GM23338 (cell line): ENCODE measurements at regions not wholly inside any gene's neighbourhood (a gene's known extent, or its start where the extent isn't known, plus 50 kb on each side); places are given as distances from the start of the nearest gene placed in this dataset.

Experiments used
- ATAC-seq: fragments of 200-7000 bp; cut with Tn5 transposase; 3 replicates; pipeline ENCODE4 v1.9.1; 2020
- DNase-seq: peaks from one replicate; pipeline ENCODE4 v3.0.0-alpha.2; 2015; ENCODE audit warnings: low spot score
- H2AFZ ChIP-seq: fragments of 200-600 bp; sonication (generic); 2 replicates; pipeline ENCODE4 v1.8.0; 2016; ENCODE audit warnings: antibody characterized with exemption, mild to moderate bottlenecking, moderate library complexity
- H3F3A ChIP-seq: fragments of 200-600 bp; sonication (generic); replicated peaks from 2 replicates; pipeline ENCODE4 v1.8.0; 2017; ENCODE audit warnings: antibody characterized with exemption, mixed run types, low read depth
- H3K27ac ChIP-seq: fragments of 200-600 bp; sonication (generic); 2 replicates; pipeline ENCODE4 v1.6.1; 2016; ENCODE audit warnings: low read depth
- H3K27me3 ChIP-seq: fragments of 200-600 bp; sonication (generic); 2 replicates; pipeline ENCODE4 v1.8.0; 2016; ENCODE audit warnings: mild to moderate bottlenecking, mixed run types, moderate library complexity; ENCODE audit not compliant: insufficient read depth
- H3K36me3 ChIP-seq: fragments of 200-600 bp; sonication (generic); 2 replicates; pipeline ENCODE4 v1.8.0; 2016; ENCODE audit warnings: mild to moderate bottlenecking; ENCODE audit not compliant: insufficient read depth
- H3K4me1 ChIP-seq: fragments of 200-600 bp; sonication (generic); 2 replicates; pipeline ENCODE4 v1.8.0; 2016; ENCODE audit warnings: mild to moderate bottlenecking, moderate library complexity; ENCODE audit not compliant: insufficient read depth
- H3K4me2 ChIP-seq: fragments of 200-600 bp; sonication (generic); 2 replicates; pipeline ENCODE4 v1.7.1; 2017; ENCODE audit warnings: mixed run types
- H3K4me3 ChIP-seq: fragments of 200-600 bp; sonication (generic); 2 replicates; pipeline ENCODE4 v1.6.1; 2016; ENCODE audit warnings: mixed run types
- H3K79me2 ChIP-seq: fragments of 200-600 bp; sonication (generic); replicated peaks from 2 replicates; pipeline ENCODE4 v1.8.0; 2017; ENCODE audit warnings: mild to moderate bottlenecking; ENCODE audit not compliant: insufficient read depth
- H3K9me2 ChIP-seq: fragments of 200-600 bp; sonication (generic); 2 replicates; pipeline ENCODE4 v1.8.0; 2017; ENCODE audit not compliant: insufficient read depth
- H4K20me1 ChIP-seq: fragments of 200-600 bp; sonication (generic); replicated peaks from 2 replicates; pipeline ENCODE4 v1.8.0; 2017; ENCODE audit warnings: mild to moderate bottlenecking; ENCODE audit not compliant: insufficient read depth
- H3K27ac Mint-ChIP-seq: 2 replicates; pipeline ENCODE4 v1.8.0; 2020; ENCODE audit warnings: inconsistent platforms, mild to moderate bottlenecking, moderate library complexity, mixed read lengths
- H3K27me3 Mint-ChIP-seq: 3 replicates; pipeline ENCODE4 v1.8.0; 2022; ENCODE audit warnings: low read depth, mild to moderate bottlenecking, moderate library complexity, mixed read lengths, inconsistent platforms; ENCODE audit not compliant: insufficient read depth, poor library complexity
- H3K36me3 Mint-ChIP-seq: 3 replicates; pipeline ENCODE4 v1.8.0; 2021; ENCODE audit warnings: low read depth, mild to moderate bottlenecking, inconsistent platforms, moderate library complexity, mixed read lengths
- H3K4me1 Mint-ChIP-seq: 3 replicates; pipeline ENCODE4 v1.8.0; 2020; ENCODE audit warnings: mild to moderate bottlenecking, inconsistent platforms, mixed read lengths
- H3K4me3 Mint-ChIP-seq: 3 replicates; pipeline ENCODE4 v1.8.0; 2021; ENCODE audit warnings: moderate library complexity, mild to moderate bottlenecking, inconsistent platforms, mixed read lengths
- H3K9me3 Mint-ChIP-seq: 3 replicates; pipeline ENCODE4 v1.8.0; 2020; ENCODE audit warnings: moderate library complexity, mild to moderate bottlenecking, inconsistent platforms, mixed read lengths
- CREB1 ChIP-seq: fragments of 250-450 bp; sonication (Bioruptor Pico); IDR thresholded peaks from 2 replicates; pipeline ENCODE4 v1.5.0; 2020; ENCODE audit warnings: low read depth, mild to moderate bottlenecking, moderate library complexity
- EZH2 ChIP-seq: fragments of 200-600 bp; sonication (generic); IDR thresholded peaks from one replicate; pipeline ENCODE4 v1.8.0; 2017; ENCODE audit warnings: antibody characterized with exemption, mild to moderate bottlenecking, low read depth; ENCODE audit not compliant: unreplicated experiment
- EZH2phosphoT487 ChIP-seq: fragments of 200-600 bp; sonication (generic); IDR thresholded peaks from one replicate; pipeline ENCODE4 v1.8.1; 2018; ENCODE audit warnings: antibody characterized with exemption; ENCODE audit not compliant: unreplicated experiment
- JUNB ChIP-seq: IDR thresholded peaks from one replicate; pipeline ENCODE4 v1.6.1; 2016; ENCODE audit warnings: antibody characterized with exemption; ENCODE audit not compliant: unreplicated experiment
- NANOG ChIP-seq: IDR thresholded peaks from 2 replicates; pipeline ENCODE4 v1.6.1; 2016; ENCODE audit warnings: antibody characterized with exemption, borderline replicate concordance
- POLR2AphosphoS5 ChIP-seq: IDR thresholded peaks from 2 replicates; pipeline ENCODE4 v1.6.1; 2016; ENCODE audit warnings: antibody characterized with exemption, low read depth
- STAT1 ChIP-seq: IDR thresholded peaks from one replicate; pipeline ENCODE4 v1.6.1; 2016; ENCODE audit warnings: antibody characterized with exemption; ENCODE audit not compliant: unreplicated experiment
- ZNF114 ChIP-seq: fragments of 250-450 bp; sonication (Bioruptor Pico); IDR thresholded peaks from 2 replicates; pipeline ENCODE4 v1.5.0; 2020; ENCODE audit warnings: mild to moderate bottlenecking, moderate library complexity
- ZNF331 ChIP-seq: fragments of 250-450 bp; sonication (Bioruptor Pico); IDR thresholded peaks from 2 replicates; pipeline ENCODE4 v1.5.0; 2020; ENCODE audit warnings: low read depth, mild to moderate bottlenecking, moderate library complexity
- TF ChIP-seq, protein P1 (sequence below): IDR thresholded peaks from one replicate; pipeline ENCODE4 v1.6.1; 2018; ENCODE audit warnings: antibody characterized with exemption; ENCODE audit not compliant: unreplicated experiment
- TF ChIP-seq, protein P2 (sequence below): fragments of 250-450 bp; sonication (Bioruptor Pico); IDR thresholded peaks from 2 replicates; pipeline ENCODE4 v1.5.0; 2020; ENCODE audit warnings: mild to moderate bottlenecking, moderate library complexity
- TF ChIP-seq, protein P3 (sequence below): IDR thresholded peaks from 2 replicates; pipeline ENCODE4 v1.6.1; 2016; ENCODE audit warnings: antibody characterized with exemption
- TF ChIP-seq, protein P4 (sequence below), 2 experiments: fragments of 200-600 bp in 1 of 2; sonication (generic) in 1 of 2; conservative IDR thresholded peaks; 2 replicates each; pipeline versions ENCODE4 v1.5.1 to v1.6.1; 2016 to 2017; ENCODE audit warnings: antibody characterized with exemption in 2 of 2, low read depth in 2 of 2, mild to moderate bottlenecking in 2 of 2, moderate library complexity in 1 of 2

DNA sequence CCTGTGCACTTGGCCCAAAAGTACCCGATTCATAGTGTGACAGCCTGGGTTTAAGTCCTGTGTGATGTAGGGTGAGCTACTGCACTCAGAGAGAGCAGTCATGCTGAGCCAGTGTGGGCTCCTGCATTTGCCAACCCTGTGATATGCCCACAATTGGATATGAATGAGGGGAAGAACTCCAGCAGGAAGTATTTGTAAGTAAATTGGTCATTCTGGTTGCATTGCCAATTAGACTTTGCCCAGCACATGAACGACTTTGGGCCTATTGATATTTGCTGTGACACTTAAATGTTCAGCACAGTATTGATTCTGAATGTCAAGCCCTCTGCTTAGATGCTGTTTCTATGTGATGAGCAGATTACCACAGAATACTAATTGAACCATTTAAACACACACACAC, 570.9 kb downstream of the PIK3C3 start:
- H3K27ac Mint-ChIP-seq, result no peak overlapping the region
- Histone ChIP-seq H3K27ac (no peak overlapping the region), H3K79me2 (no peaks in the 10 kb centered on the region), H3K27me3 (no peaks in the 10 kb centered on the region), H3F3A (no peaks in the 10 kb centered on the region), H3K4me1 (no peaks in the 10 kb centered on the region), H3K4me2 (no peak overlapping the region), H3K9me2 (peaks cover under 1% of the 10 kb centered on the region; the same call in 1 of the 2 replicates), H4K20me1 (no peaks in the 10 kb centered on the region), H3K36me3 (no peaks in the 10 kb centered on the region), H2AFZ (no peak overlapping the region), H3K4me3 (no peak overlapping the region)
- H3K4me3 Mint-ChIP-seq, result no peak overlapping the region
- no peaks in the 10 kb centered on the region for H3K4me1 Mint-ChIP-seq
- H3K36me3 Mint-ChIP-seq, result no peaks in the 10 kb centered on the region
- no peak for ATAC-seq
- TF ChIP-seq CREB1 (CRISPR knock-in tag) (no peak), EZH2 (no peak), POLR2AphosphoS5 (no peak), STAT1 (no peak), JUNB (no peak), NANOG (no peak), ZNF331 (CRISPR knock-in tag) (no peak), ZNF114 (CRISPR knock-in tag) (no peak), EZH2phosphoT487 (no peak)
- TF ChIP-seq, protein P1, sequence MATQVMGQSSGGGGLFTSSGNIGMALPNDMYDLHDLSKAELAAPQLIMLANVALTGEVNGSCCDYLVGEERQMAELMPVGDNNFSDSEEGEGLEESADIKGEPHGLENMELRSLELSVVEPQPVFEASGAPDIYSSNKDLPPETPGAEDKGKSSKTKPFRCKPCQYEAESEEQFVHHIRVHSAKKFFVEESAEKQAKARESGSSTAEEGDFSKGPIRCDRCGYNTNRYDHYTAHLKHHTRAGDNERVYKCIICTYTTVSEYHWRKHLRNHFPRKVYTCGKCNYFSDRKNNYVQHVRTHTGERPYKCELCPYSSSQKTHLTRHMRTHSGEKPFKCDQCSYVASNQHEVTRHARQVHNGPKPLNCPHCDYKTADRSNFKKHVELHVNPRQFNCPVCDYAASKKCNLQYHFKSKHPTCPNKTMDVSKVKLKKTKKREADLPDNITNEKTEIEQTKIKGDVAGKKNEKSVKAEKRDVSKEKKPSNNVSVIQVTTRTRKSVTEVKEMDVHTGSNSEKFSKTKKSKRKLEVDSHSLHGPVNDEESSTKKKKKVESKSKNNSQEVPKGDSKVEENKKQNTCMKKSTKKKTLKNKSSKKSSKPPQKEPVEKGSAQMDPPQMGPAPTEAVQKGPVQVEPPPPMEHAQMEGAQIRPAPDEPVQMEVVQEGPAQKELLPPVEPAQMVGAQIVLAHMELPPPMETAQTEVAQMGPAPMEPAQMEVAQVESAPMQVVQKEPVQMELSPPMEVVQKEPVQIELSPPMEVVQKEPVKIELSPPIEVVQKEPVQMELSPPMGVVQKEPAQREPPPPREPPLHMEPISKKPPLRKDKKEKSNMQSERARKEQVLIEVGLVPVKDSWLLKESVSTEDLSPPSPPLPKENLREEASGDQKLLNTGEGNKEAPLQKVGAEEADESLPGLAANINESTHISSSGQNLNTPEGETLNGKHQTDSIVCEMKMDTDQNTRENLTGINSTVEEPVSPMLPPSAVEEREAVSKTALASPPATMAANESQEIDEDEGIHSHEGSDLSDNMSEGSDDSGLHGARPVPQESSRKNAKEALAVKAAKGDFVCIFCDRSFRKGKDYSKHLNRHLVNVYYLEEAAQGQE, result no peak
- TF ChIP-seq, protein P2, sequence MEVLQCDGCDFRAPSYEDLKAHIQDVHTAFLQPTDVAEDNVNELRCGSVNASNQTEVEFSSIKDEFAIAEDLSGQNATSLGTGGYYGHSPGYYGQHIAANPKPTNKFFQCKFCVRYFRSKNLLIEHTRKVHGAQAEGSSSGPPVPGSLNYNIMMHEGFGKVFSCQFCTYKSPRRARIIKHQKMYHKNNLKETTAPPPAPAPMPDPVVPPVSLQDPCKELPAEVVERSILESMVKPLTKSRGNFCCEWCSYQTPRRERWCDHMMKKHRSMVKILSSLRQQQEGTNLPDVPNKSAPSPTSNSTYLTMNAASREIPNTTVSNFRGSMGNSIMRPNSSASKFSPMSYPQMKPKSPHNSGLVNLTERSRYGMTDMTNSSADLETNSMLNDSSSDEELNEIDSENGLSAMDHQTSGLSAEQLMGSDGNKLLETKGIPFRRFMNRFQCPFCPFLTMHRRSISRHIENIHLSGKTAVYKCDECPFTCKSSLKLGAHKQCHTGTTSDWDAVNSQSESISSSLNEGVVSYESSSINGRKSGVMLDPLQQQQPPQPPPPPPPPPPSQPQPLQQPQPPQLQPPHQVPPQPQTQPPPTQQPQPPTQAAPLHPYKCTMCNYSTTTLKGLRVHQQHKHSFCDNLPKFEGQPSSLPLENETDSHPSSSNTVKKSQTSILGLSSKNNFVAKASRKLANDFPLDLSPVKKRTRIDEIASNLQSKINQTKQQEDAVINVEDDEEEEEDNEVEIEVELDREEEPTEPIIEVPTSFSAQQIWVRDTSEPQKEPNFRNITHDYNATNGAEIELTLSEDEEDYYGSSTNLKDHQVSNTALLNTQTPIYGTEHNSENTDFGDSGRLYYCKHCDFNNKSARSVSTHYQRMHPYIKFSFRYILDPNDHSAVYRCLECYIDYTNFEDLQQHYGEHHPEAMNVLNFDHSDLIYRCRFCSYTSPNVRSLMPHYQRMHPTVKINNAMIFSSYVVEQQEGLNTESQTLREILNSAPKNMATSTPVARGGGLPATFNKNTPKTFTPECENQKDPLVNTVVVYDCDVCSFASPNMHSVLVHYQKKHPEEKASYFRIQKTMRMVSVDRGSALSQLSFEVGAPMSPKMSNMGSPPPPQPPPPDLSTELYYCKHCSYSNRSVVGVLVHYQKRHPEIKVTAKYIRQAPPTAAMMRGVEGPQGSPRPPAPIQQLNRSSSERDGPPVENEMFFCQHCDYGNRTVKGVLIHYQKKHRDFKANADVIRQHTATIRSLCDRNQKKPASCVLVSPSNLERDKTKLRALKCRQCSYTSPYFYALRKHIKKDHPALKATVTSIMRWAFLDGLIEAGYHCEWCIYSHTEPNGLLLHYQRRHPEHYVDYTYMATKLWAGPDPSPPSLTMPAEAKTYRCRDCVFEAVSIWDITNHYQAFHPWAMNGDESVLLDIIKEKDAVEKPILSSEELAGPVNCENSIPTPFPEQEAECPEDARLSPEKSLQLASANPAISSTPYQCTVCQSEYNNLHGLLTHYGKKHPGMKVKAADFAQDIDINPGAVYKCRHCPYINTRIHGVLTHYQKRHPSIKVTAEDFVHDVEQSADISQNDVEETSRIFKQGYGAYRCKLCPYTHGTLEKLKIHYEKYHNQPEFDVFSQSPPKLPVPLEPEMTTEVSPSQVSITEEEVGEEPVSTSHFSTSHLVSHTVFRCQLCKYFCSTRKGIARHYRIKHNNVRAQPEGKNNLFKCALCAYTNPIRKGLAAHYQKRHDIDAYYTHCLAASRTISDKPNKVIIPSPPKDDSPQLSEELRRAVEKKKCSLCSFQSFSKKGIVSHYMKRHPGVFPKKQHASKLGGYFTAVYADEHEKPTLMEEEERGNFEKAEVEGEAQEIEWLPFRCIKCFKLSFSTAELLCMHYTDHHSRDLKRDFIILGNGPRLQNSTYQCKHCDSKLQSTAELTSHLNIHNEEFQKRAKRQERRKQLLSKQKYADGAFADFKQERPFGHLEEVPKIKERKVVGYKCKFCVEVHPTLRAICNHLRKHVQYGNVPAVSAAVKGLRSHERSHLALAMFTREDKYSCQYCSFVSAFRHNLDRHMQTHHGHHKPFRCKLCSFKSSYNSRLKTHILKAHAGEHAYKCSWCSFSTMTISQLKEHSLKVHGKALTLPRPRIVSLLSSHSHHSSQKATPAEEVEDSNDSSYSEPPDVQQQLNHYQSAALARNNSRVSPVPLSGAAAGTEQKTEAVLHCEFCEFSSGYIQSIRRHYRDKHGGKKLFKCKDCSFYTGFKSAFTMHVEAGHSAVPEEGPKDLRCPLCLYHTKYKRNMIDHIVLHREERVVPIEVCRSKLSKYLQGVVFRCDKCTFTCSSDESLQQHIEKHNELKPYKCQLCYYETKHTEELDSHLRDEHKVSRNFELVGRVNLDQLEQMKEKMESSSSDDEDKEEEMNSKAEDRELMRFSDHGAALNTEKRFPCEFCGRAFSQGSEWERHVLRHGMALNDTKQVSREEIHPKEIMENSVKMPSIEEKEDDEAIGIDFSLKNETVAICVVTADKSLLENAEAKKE (CRISPR knock-in tag), result no peak
- TF ChIP-seq, protein P3, sequence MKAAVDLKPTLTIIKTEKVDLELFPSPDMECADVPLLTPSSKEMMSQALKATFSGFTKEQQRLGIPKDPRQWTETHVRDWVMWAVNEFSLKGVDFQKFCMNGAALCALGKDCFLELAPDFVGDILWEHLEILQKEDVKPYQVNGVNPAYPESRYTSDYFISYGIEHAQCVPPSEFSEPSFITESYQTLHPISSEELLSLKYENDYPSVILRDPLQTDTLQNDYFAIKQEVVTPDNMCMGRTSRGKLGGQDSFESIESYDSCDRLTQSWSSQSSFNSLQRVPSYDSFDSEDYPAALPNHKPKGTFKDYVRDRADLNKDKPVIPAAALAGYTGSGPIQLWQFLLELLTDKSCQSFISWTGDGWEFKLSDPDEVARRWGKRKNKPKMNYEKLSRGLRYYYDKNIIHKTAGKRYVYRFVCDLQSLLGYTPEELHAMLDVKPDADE, result no peak
- TF ChIP-seq, protein P4, sequence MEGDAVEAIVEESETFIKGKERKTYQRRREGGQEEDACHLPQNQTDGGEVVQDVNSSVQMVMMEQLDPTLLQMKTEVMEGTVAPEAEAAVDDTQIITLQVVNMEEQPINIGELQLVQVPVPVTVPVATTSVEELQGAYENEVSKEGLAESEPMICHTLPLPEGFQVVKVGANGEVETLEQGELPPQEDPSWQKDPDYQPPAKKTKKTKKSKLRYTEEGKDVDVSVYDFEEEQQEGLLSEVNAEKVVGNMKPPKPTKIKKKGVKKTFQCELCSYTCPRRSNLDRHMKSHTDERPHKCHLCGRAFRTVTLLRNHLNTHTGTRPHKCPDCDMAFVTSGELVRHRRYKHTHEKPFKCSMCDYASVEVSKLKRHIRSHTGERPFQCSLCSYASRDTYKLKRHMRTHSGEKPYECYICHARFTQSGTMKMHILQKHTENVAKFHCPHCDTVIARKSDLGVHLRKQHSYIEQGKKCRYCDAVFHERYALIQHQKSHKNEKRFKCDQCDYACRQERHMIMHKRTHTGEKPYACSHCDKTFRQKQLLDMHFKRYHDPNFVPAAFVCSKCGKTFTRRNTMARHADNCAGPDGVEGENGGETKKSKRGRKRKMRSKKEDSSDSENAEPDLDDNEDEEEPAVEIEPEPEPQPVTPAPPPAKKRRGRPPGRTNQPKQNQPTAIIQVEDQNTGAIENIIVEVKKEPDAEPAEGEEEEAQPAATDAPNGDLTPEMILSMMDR (conservative IDR thresholded peaks at IDR 0.05; ENCODE audit: low read depth in 2 of 2), result no peak
- H3K27me3 Mint-ChIP-seq, result no peaks in the 10 kb centered on the region
- DNase-seq, result no peak
- no peaks in the 10 kb centered on the region for H3K9me3 Mint-ChIP-seq
